NOMO-1 treated with DMSO at 0.1 percent for 48 hours (cell line): ENCODE measurements at regions not wholly inside any gene's neighbourhood (a gene's known extent, or its start where the extent isn't known, plus 50 kb on each side); places are given as distances from the start of the nearest gene placed in this dataset.
"Not testable (repeated sequence)": the region's sequence is repeated elsewhere in the genome, so short reads cannot be mapped to it uniquely, and the experiment has no call there.

Source experiments
- DNase-seq: peaks from one replicate; lab custom pipeline; 2025; ENCODE audit not compliant: unreplicated experiment; lab: John Stamatoyannopoulos, UW

DNA sequence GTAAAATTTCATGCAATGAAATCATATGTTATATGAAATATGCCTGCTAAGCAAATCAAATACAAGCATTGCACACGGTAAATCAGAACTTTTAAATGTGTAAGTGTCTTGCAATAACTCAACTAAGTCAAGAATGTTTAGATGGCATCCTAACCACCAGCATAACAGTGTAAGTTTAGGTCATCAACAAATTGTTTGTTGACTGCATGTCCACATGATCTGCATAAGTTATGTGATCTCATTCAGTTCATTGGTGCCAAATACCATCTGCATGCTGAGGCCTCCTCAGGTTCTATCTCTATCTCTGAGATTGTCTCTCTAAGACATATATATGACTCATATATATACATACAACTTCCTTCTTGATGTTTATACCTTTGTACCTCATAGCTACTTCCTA is 159.6 kb upstream of the STK32A start:
- no peak for DNase-seq

DNA sequence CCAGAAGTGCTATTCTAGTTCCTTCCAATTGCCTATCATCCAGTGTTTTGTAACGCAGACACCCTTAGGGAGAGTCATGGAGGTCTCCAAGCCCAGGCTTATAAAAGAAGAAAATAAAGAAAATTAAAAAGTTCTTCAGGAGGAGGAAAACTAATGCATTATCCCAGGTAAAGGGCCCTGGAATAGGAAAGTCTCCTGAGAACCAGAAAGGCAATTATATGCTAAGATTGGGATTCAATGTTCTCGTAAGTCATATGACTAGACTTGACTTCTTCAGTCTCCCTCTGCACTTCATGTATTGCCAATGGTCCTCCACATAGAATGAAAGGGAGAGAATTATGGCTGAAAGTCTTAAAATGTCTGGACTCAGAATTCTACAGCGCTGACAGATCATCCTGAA is 154.4 kb upstream of the STK32A start:
- DNase-seq: no peak

DNA sequence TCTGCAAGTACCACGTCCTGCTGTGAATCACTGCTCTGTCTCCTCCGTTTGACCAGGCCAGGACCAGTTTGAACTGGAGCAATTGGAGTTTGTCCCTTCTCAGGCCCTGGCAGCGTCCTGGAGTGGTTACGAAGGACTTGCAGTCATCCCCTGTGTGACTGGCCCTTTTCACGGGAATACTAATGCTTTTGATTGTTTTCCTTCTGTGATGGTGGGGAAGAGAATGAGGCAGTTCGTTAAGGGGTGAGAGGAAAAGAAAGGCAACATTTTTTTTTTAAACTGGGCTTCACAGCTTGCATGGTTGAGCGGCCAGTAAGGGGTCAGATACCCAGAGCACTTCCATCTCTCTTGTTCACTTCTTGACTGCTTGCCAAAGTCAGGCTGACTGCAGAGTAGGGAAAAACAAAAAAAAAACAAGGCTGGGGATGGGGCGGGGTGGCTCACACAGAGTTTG is 153.5 kb upstream of the STK32A start:
- no peak for DNase-seq

DNA sequence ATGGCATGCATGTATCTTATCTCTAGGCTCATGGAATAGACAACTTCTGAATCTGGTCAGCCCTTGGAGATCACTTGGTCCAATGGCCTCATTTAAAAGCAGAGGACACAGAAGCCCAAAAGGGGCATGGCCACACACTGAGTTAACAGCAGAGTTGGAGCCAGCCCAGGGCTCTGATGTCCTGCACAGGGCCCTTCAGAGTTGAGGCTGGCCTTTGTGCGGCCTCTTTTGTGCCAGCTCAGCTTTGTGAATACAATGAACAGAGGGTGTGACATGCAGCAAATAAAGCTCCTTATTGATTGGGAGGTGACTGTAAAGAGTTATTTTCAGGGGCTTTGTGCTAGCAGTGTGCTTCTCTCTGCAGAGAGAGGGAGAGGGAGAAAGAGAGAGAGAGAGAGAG is 150.1 kb upstream of the STK32A start:
- DNase-seq: no peak

DNA sequence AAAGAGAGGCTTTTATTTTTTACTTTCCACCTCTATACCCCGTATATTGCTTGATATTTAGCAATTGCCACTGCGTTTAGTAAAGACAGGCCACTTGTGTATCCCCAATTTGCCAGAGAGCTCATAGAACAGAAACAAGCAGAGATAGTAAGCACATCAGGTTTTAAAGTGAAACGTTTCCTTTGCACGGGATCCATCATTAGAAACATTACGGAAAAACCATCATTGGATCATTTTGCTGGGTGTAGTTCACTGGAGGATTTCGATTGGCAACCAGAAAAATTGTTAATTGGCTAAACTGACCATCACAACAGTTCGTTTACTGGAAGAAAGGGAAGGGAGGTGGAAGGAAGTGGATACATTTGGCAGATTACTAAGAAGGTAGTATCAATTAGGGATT is 149.4 kb upstream of the STK32A start:
- DNase-seq: no peak

DNA sequence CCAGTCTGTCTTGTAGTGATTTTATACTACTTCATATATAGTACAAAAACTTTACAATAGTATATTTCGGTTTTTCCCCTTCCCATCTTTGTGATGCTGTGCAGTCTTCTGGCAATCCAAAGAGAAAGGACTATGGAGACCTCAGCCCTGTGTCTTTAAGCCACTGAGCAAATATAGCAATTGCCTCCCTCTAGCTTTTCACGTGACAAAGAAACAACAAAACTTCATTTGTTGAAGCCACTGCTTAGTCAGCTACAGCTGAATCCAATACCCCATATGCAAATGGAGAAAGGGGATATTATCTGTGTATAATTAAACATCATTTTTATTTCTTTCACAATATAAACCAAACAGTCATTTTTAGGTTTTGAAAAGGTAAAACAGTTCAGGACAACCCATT is 142.8 kb upstream of the STK32A start:
- no peak for DNase-seq

GRCh38 chr5:147093138-147093537 is 141.7 kb upstream of the STK32A start:
- DNase-seq: no peak

- DNase-seq: no peak
Observed at GRCh38 chr5:147095740-147096139, 139.1 kb upstream of the STK32A start.

- no peak for DNase-seq
Observed at GRCh38 chr5:147098233-147098790, 136.5 kb upstream of the STK32A start.

- no peak for DNase-seq
Observed at GRCh38 chr5:147101659-147102369, 133.0 kb upstream of the STK32A start.

DNA sequence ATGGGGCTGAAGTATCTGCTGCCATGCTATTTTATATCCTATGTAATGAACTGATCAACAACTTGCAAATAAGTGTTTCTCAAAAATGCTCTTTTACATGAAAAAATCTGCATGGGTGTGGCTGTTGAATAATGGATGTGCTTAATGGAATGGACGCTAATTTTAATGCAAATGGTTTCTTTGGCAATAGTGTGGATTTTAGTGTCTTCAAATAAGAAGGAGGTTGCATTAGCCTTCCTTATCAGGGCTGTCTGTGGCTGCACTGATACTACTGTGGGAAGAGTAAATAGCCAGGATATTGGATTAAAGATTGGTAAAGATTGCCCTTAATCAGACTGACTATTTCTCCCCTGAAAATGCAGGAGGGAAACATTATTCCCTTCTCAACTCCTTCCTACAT is 121.9 kb upstream of the STK32A start:
- no peak for DNase-seq

GRCh38 chr5:147113967-147114366 is 120.9 kb upstream of the STK32A start:
- DNase-seq: no peak

DNA sequence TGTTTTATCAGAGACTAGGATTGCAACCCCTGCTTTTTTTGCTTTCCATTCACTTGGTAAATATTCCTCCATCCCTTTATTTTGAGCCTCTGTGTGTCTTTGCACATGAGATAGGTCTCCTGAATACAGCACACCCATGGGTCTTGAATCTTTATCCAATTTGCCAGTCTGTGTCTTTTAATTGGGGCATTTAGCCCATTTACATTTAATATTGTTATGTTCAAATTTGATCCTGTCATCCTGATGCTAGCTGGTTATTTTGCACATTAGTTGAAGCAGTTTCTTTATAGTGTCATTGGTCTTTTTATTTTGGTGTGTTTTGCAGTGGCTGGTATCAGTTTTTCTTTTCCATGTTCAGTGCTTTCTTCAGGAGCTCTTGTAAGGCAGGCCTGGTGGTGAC is 95.1 kb upstream of the STK32A start:
- not testable (repeated sequence) for DNase-seq

GRCh38 chr5:147140558-147140957 is 94.3 kb upstream of the STK32A start:
- DNase-seq: no peak

DNA sequence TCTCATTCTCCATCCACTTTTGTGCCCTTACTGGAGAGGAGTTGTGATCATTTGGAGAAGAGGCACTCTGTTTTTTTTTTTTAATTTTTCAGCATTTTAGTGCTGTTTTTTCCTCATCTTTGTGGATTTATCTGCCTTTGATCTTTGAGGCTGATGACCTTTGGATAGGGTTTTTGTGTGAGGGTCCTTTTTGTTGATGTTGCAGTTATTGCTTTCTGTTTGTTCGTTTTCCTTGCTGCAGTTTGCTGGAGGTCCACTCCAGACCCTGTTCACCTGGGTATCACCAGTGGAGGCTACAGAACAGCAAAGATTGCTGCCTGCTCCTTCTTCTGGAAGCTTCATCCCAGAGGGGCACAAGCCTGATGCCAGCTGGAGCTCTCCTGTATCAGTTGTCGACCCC is 93.2 kb upstream of the STK32A start:
- DNase-seq: not testable (repeated sequence)

- DNase-seq: no peak
Observed at GRCh38 chr5:147143215-147143614, 91.6 kb upstream of the STK32A start.

GRCh38 chr5:147145328-147145727 is 89.5 kb upstream of the STK32A start:
- DNase-seq: no peak

DNA sequence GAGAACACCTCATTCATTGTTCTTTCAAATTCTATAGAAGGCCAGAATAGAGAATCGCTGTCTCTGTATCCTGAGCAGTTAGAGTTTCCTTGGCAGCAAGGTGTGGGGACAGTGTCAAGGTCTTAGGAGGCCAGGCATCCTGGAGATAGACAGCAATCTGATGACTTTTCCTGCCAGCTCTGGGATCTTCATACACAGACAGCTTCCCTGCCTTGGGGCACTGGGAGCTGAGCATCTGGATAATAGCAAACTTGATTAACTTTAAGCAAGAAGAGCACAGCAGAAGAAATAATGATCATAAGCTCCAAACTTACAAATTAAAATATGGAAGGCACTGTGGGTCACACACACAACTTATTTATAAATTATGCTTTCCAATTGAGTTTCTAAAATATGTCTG is 86.1 kb upstream of the STK32A start:
- DNase-seq: no peak

GRCh38 chr5:147152086-147152485 is 82.7 kb upstream of the STK32A start:
- DNase-seq: no peak

DNA sequence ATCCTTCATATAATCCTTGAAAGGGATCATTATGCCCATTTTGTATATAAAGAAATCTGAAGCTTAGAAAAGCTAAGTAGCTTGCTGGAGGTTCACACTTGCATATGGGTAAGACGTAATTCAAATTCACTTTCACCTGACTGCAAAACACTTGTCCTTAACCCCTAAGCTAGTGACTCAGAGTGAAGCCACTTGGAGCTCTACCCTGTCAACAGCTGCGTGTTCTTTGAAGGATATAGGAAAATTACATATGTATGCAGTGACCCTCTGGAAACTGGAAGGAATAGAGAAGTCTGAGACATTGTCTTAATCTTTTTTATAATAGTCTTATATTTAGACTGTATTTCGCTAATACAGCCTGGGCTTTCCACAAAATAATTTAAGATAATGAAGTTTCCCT is 80.0 kb upstream of the STK32A start:
- DNase-seq: no peak

DNA sequence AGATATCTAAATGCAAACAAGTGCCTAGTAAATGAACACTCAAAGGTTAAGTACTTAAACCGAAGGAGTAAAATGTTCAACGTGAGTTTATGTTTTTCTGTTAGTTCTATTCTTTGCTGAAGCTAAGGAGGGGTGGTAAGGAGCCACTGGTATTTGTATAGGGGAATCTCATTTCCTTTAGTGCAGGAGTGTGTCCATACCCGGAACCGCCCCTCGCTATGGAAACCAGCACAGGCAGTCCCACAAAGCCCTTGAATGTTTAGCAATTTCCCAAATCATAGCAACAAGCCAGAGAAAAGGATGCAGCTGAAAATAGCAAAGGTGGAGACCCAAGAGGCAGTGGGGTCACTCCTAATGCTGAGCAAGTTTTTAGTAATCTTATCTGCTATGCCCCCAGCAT is 78.8 kb upstream of the STK32A start:
- DNase-seq: no peak

GRCh38 chr5:147160902-147161700 is 73.7 kb upstream of the STK32A start:
- DNase-seq: no peak
